WTC11 (cell line): ENCODE measurements at regions not wholly inside any gene's neighbourhood (a gene's known extent, or its start where the extent isn't known, plus 50 kb on each side); places are given as distances from the start of the nearest gene placed in this dataset.

Source experiments
- ATAC-seq: fragments of 200-7000 bp; cut with Tn5 transposase; 2 replicates; pipeline ENCODE4 v1.10.0; 2021; ENCODE audit warnings: mild to moderate bottlenecking, moderate library complexity
- CTCF ChIA-PET: fragments of 300-600 bp; sonication (Branson Sonifier 250); formaldehyde crosslinking; loops from one replicate; lab custom pipeline; 2021; ENCODE audit warnings: antibody characterized with exemption; lab: Charles Lee
- POLR2A ChIA-PET: fragments of 350-600 bp; sonication (Branson Sonifier 250); formaldehyde crosslinking; loops from one replicate; lab custom pipeline; 2021; ENCODE audit warnings: antibody characterized with exemption; lab: Charles Lee
- DNase-seq: peaks from one replicate; pipeline ENCODE4 v3.0.0; 2021; ENCODE audit warnings: low spot score
- H3K27ac Mint-ChIP-seq: 2 replicates; pipeline ENCODE4 v1.8.0; 2021; ENCODE audit warnings: mixed read lengths
- H3K27me3 Mint-ChIP-seq: 2 replicates; pipeline ENCODE4 v1.8.0; 2021; ENCODE audit warnings: low read depth, mild to moderate bottlenecking, moderate library complexity, mixed read lengths
- H3K36me3 Mint-ChIP-seq: 2 replicates; pipeline ENCODE4 v1.8.0; 2021; ENCODE audit warnings: mixed read lengths
- H3K4me1 Mint-ChIP-seq: 2 replicates; pipeline ENCODE4 v1.8.0; 2022; ENCODE audit warnings: mixed read lengths
- H3K4me3 Mint-ChIP-seq: 2 replicates; pipeline ENCODE4 v1.8.0; 2021; ENCODE audit warnings: mild to moderate bottlenecking, moderate library complexity, mixed read lengths
- H3K9me3 Mint-ChIP-seq: 2 replicates; pipeline ENCODE4 v1.8.0; 2021; ENCODE audit warnings: mixed read lengths
- AFF4 ChIP-seq: sonication (generic); formaldehyde crosslinking; IDR thresholded peaks from 2 replicates; pipeline ENCODE4 v1.8.1; 2023; ENCODE audit warnings: mild to moderate bottlenecking, missing genetic modification reagents, borderline replicate concordance
- CBFB ChIP-seq: sonication (generic); formaldehyde crosslinking; IDR thresholded peaks from 2 replicates; pipeline ENCODE4 v1.8.1; 2022; ENCODE audit warnings: mild to moderate bottlenecking, low read depth, missing genetic modification reagents
- FOXP1 ChIP-seq: sonication (generic); formaldehyde crosslinking; IDR thresholded peaks from 2 replicates; pipeline ENCODE4 v1.8.0; 2022; ENCODE audit warnings: missing genetic modification reagents, mild to moderate bottlenecking, moderate library complexity, borderline replicate concordance
- FOXP4 ChIP-seq: sonication (generic); formaldehyde crosslinking; IDR thresholded peaks from 2 replicates; pipeline ENCODE4 v1.8.0; 2022; ENCODE audit warnings: mild to moderate bottlenecking, missing genetic modification reagents
- GABPB1 ChIP-seq: sonication (generic); formaldehyde crosslinking; IDR thresholded peaks from 2 replicates; pipeline ENCODE4 v1.8.1; 2023; ENCODE audit warnings: mild to moderate bottlenecking, missing genetic modification reagents
- GRHL2 ChIP-seq: fragments of 250-450 bp; sonication (Bioruptor Pico); IDR thresholded peaks from 2 replicates; pipeline ENCODE4 v1.8.0; 2022; ENCODE audit warnings: mild to moderate bottlenecking, moderate library complexity; ENCODE audit not compliant: insufficient replicate concordance, severe bottlenecking
- GTF2I ChIP-seq: fragments of 250-450 bp; sonication (Bioruptor Pico); conservative IDR thresholded peaks from 2 replicates; pipeline ENCODE4 v1.4.0; 2021; ENCODE audit warnings: mild to moderate bottlenecking
- IRF1 ChIP-seq: sonication (generic); formaldehyde crosslinking; IDR thresholded peaks from 2 replicates; pipeline ENCODE4 v1.8.0; 2023; ENCODE audit warnings: missing genetic modification reagents
- IRF2 ChIP-seq: sonication (generic); formaldehyde crosslinking; IDR thresholded peaks from 2 replicates; pipeline ENCODE4 v1.8.0; 2022; ENCODE audit warnings: low read depth, missing genetic modification reagents, borderline replicate concordance
- JAZF1 ChIP-seq: fragments of 250-450 bp; sonication (Bioruptor Pico); IDR thresholded peaks from 2 replicates; pipeline ENCODE4 v1.9.0; 2021; ENCODE audit warnings: moderate library complexity, mild to moderate bottlenecking, inconsistent platforms
- MAX ChIP-seq: sonication (generic); formaldehyde crosslinking; IDR thresholded peaks from 2 replicates; pipeline ENCODE4 v1.8.0; 2022; ENCODE audit warnings: mild to moderate bottlenecking, missing genetic modification reagents
- NFATC4 ChIP-seq: fragments of 250-450 bp; sonication (Bioruptor Pico); IDR thresholded peaks from 2 replicates; pipeline ENCODE4 v1.9.0; 2021; ENCODE audit warnings: mild to moderate bottlenecking
- NR3C1 ChIP-seq: sonication (generic); formaldehyde crosslinking; conservative IDR thresholded peaks from 2 replicates; pipeline ENCODE4 v1.8.1; 2023; ENCODE audit warnings: low read depth, mild to moderate bottlenecking, missing genetic modification reagents
- OVOL2 ChIP-seq: fragments of 250-450 bp; sonication (Bioruptor Pico); IDR thresholded peaks from 2 replicates; pipeline ENCODE4 v1.9.0; 2021; ENCODE audit warnings: mild to moderate bottlenecking, borderline replicate concordance
- RORB ChIP-seq: fragments of 250-450 bp; sonication (Bioruptor Pico); IDR thresholded peaks from 2 replicates; pipeline ENCODE4 v1.9.0; 2021; ENCODE audit warnings: mild to moderate bottlenecking
- SP1 ChIP-seq: sonication (generic); formaldehyde crosslinking; conservative IDR thresholded peaks from 2 replicates; pipeline ENCODE4 v1.8.1; 2022; ENCODE audit warnings: missing genetic modification reagents
- ZBTB21 ChIP-seq: sonication (generic); formaldehyde crosslinking; IDR thresholded peaks from 2 replicates; pipeline ENCODE4 v1.8.1; 2023; ENCODE audit warnings: mild to moderate bottlenecking, missing genetic modification reagents, borderline replicate concordance
- ZNF532 ChIP-seq: fragments of 250-450 bp; sonication (Bioruptor Pico); IDR thresholded peaks from 2 replicates; pipeline ENCODE4 v1.9.0; 2021; ENCODE audit warnings: mild to moderate bottlenecking, borderline replicate concordance

- Mint-ChIP-seq H3K27ac (no peak overlapping the region), H3K36me3 (no peaks in the 10 kb centered on the region; the same call in 1 of the 2 replicates), H3K4me3 (no peak overlapping the region), H3K4me1 (peaks cover 34% of the 10 kb centered on the region), H3K9me3 (peaks cover 14% of the 10 kb centered on the region), H3K27me3 (peaks cover 10% of the 10 kb centered on the region)
- DNase-seq (no peak), ATAC-seq (peak; percentile 68)
- ChIA-PET POLR2A (no interaction called here), CTCF (interaction anchor here (1.2 kb wide), 1 partner anchor 40 kb away, joined by 3 read pairs; no protein-coding TSS in a partner anchor)
- TF ChIP-seq GTF2I (CRISPR knock-in tag), result no peak
- no peak for TF ChIP-seq IRF2 (CRISPR knock-in tag)
- TF ChIP-seq FOXP1, result no peak
- no peak for TF ChIP-seq CBFB (CRISPR knock-in tag)
- no peak for TF ChIP-seq NR3C1 (CRISPR knock-in tag)
- TF ChIP-seq ZNF532 (CRISPR knock-in tag), result no peak
- TF ChIP-seq GRHL2 (CRISPR knock-in tag), result no peak
- no peak for TF ChIP-seq JAZF1 (CRISPR knock-in tag)
- no peak for TF ChIP-seq GABPB1
- no peak for TF ChIP-seq ZBTB21 (CRISPR knock-in tag)
- no peak for TF ChIP-seq RORB (CRISPR knock-in tag)
- TF ChIP-seq AFF4 (CRISPR knock-in tag), result no peak
- no peak for TF ChIP-seq OVOL2 (CRISPR knock-in tag)
- TF ChIP-seq FOXP4 (CRISPR knock-in tag), result no peak
- TF ChIP-seq NFATC4 (CRISPR knock-in tag), result no peak
- no peak for TF ChIP-seq SP1 (CRISPR knock-in tag)
- TF ChIP-seq MAX, result no peak
- TF ChIP-seq IRF1 (CRISPR knock-in tag), result no peak
Observed at GRCh38 chr9:88272986-88273385, 115.3 kb upstream of the SPIN1 start.
